ENCODE measurements at regions not wholly inside any gene's neighbourhood (a gene's known extent, or its start where the extent isn't known, plus 50 kb on each side); places are given as distances from the start of the nearest gene placed in this dataset.
"Not testable (repeated sequence)": the region's sequence is repeated elsewhere in the genome, so short reads cannot be mapped to it uniquely, and the experiment has no call there.

DNA sequence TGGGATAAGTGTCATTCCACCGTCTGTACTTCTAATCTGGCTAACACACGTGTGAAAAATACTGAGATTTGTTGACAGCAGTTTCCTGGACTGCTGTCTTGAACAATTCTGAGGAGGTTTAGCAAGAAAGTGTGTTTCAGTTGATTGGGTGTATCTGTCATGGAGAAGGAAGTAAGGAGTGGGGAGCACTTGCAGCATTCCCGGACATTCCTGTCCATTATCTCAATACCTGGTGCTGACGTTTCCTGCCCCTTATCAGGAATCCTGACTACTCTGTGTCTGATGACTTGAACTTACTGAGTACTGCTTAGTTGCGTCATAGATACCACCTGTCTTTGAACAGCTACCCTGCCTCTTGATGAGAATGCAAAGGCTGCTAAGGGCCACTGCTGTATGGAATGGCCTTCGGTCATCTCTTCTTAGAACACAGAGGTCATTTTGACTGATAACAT, 72.0 kb upstream of the VKORC1L1 start:
- DNase-seq (ENCODE audit: low spot score) = no peak

DNA sequence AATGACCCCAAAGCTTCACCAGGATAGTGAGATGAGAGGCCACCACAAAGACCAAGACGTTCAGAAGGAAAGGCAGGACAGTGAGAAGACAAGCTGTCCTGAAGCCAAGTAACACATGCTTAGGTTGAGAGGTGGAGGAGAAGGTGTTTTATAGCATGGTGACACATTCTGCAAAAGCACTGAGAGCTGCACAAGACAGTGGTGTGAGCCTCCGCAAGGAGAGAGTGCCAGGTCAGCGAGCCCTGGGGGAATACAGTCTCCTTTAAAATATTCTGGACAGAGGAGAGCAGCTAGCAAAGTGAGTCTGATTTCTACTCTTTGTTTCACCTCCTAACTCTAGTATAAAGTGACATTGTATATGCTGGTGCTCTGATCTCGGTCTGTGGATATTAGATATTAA, 68.0 kb upstream of the VKORC1L1 start:
- DNase-seq (ENCODE audit: low spot score) = no peak

DNA sequence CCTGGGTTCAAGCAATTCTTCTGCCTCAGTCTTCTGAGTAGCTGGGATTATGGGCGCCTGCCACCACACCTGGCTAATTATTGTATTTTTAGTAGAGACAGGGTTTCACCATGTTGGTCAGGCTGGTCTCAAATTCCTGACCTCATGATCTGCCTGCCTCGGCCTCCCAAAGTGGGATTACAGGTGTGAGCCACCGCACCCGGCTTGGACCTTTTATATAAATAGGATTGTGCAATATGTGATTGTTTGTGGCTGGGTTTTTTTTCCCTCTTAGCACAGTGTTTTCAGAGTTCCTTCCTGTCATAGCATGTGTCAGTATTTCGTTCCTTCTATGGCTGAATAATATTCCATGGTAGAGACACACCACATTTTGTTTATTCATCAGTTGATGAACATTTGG, 65.8 kb upstream of the VKORC1L1 start:
- DNase-seq (ENCODE audit: low spot score) = not testable (repeated sequence)

DNA sequence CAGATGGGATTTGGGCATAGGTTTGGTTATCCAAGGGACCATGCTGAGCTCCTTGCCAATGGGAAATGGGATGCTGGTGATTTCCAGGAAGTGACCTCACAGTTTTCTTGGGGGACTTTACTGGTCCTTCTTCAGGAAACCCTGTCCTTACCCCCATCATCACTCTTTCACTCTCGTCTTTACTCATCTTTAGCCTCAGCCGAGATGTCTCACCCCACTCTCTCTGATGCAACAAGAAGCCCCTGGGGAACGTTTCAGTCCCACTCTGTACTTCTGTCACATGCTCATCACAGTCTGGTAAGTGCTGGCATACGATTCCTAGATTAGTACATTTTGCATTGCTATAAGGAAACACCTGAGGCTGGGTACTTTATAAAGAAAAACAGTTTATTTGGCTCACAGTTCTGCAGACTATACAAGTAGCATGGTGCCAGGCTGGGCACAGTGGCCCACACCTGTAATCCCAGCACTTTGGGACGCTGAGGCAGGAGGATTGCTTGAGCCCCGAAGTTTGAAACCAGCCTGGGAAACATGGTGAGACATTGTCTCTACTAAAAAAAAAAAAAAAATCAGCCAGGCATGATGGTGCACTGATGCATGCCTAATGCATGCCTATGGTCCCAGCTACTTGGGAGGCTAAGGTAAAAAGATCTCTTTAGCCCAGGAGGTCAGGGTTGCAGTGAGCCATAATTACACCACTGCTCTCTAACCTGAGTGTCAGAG, 63.5 kb upstream of the VKORC1L1 start:
- DNase-seq (ENCODE audit: low spot score) = no peak

DNA sequence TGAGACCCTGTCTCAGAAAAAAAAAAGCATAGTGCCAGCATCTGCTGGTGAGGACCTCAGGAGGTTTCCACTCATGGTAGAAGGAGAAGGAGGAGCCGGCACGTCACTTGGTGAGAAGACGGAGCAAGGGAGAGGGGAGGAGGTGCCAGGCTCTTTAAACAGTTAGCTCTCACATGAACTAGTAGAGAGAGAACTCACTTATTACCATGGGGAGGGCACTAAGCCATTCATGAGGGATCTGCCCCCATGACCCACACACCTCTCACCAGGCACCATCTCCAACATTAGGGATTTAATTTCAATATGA, 62.9 kb upstream of the VKORC1L1 start:
- DNase-seq (ENCODE audit: low spot score) = no peak

DNA sequence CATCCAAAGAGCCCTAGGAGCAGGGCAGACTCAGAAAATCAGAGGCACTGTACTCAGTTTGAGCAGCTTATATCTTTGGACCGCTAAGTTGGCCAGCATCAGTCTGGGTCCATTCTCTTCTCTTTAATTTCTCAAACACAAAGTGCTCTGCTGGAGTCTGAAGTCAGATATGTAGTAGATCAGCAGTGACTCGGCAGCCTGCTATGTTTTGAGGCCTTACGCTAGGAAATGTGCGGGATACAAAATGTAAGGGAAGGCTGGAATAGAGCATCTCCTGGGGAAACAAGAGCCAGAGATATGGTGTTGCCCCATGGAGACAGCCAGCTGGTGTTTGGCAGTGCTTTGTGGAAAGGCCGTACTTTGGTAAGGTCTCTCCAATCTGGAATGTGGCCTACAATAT, 60.6 kb upstream of the VKORC1L1 start:
- peak; percentile 3 for DNase-seq (ENCODE audit: low spot score)

DNA sequence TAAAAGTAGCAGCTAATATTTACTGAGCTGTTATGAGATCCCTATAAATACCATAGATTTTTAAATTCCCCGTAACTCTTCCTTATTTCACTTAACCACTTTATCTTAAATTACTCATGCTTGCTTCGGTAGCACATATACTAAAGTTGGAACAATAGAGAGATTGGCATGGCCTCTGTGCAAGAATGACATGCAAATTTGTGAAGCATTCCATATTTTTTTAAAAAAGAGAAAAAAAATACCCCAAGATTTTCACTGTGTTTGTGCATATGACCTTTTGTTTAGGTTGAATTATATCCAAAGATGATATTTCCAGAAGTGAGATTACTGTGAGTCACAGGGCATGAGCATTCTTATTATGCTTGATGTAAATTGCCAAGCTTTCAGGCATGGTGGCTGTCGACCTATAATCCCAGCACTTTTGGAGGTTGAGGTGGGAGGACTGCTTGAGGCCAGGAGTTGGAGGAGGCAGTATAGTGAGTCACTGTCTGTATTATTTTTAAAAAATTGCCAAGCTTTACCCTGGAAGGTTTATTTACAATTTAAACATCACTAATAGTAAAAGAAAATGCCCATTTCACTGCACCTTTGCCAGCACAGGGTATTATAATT, 58.2 kb upstream of the VKORC1L1 start:
- not testable (repeated sequence) for DNase-seq (ENCODE audit: low spot score)

DNA sequence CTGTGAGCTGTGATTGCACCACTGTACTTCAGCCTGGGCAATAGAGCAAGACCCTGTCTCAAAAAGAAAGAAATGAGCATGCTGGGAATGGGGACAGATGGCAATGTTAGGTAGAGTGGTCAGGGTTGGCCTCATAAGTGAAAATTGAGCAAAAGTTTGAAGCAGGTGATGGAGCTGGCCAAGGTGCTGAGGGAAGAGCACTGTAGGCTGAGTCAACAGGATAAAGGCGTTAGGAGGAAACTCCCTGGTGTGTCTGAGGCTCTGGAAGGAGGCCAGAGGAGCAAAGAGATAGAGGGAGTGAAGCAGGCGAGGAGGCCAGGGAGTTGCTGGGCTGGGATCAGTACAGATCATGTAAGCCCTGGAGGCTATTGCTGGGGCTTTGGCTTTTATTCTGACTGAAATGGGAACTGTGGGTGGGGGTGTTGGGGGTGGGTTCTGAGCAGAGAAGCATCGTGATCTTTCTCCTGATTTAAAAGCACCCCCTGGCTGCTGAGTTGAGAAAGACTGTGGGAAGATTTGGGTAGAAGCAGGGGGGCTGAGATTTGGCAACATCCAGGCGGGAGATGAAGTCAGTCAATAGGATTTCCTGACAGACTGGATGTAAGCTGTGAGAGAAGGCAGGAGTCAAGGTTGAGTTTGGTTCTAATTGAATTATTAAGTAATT, 52.5 kb upstream of the VKORC1L1 start:
- no peak for DNase-seq (ENCODE audit: low spot score)

Data from AG08395 (cell line).